Right lung (tissue), 2 donors: ENCODE measurements at regions not wholly inside any gene's neighbourhood (a gene's known extent, or its start where the extent isn't known, plus 50 kb on each side); places are given as distances from the start of the nearest gene placed in this dataset.
"Not testable (repeated sequence)": the region's sequence is repeated elsewhere in the genome, so short reads cannot be mapped to it uniquely, and the experiment has no call there.

ENCODE experiments used
- DNase-seq, 2 donors: peaks; one replicate each; pipeline ENCODE4 v3.0.0-alpha.2; 2013

- no peak for DNase-seq
Measured at GRCh38 chr18:28281400-28281799, 104.5 kb upstream of the CDH2 start.

DNA sequence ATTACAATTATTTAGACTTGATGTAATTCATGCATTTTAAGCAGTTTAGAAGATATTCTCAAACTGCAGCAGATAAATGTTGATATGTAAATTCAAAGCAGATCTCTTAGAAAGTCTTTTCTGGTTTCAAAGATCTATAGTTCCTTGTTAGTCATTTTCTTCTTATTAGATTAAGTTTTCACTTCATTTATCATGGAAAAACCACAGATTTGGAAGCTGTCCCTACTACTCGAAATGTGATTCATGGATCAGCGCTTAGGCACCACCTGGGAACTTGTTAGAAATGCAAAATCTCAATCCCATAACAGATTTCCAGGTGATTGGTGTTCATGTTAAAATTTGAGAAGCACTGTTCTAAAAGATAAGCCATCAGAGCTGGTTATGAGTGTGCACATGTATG lies 92.8 kb upstream of the CDH2 start:
- no peak for DNase-seq

DNA sequence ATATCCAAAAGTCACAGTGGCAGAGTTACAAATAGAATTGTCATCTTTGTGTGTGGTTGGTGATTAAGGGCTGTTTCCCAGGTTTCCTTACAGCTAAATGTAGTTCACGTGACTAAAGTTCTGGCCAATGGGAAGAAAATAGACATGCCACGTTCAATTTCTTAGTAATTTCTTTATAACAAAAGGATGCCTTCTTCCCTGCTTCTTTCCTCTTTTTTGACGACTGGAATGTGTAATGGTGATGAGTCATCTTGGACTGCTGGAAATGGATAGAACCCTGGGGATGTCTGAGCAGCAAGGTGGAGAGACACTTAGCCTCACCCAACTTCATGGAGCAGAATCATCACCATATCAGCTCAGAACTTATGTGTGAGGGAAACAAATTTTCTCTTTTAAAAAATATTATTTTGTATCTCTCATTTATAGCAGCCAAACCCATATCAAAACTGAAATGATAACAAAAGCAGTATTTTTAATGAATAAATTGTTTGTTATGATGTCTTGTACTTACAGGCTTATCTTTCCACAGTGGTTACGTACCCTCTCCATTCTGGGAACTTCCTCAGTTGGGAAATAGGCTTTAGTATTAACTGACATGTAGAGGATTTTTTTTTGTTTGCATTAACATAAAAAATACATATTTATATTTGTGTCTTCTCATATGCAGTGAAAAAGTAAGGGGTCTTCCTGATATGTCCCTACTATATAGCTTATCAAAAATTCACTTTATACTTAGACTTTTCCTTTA lies 91.1 kb upstream of the CDH2 start:
- no peak for DNase-seq

DNA sequence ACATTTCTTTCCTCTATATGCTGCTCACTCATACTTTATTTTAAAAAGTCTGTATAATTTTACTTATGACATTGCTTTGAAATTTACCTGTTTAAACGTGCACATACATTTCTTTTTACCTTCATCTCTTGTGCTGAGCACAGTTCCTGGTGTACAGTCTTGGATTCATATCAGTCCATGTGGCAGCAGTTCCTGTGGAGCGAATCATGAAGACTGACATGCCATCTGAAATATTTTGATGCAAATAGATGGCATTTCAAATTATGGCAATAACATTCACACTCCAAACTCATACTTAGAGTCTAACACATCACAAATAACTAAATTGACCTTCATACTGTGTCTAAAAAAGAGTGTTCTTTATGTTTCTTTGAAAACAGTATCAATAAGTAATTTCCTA lies 90.3 kb upstream of the CDH2 start:
- DNase-seq, result no peak

DNA sequence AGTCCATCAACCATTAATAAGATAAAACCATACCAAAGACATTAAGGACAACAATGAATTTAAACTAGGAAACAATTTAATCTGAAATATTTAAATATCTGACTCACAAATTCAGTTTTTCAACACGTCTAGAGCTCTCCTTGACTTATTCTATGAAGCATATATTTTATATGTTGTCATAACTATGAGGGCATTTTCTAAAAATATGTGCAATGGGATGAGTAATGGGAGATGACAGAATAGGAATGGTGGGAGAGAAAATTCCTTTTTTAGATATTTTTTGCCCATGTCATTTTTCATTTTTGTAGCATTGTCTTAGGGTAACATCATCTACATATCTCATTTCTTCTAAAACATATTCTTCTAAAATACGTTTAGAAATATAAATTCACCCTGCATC lies 79.2 kb upstream of the CDH2 start:
- no peak for DNase-seq

- DNase-seq, result no peak
Measured at GRCh38 chr18:28248653-28249052, 71.7 kb upstream of the CDH2 start.

DNA sequence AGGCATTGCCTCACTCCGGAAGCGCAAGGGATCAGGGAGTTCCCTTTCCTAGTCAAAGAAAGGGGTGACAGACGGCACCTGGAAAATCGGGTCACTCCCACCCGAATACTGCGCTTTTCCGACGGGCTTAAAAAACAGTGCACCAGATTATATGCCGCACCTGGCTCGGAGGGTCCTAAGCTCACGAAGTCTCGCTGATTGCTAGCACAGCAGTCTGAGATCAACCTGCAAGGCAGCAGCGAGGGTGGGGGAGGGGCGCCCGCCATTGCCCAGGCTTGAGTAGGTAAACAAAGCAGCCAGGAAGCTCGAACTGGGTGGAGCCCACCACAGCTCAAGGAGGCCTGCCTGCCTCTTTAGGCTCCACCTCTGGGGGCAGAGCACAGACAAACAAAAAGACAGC lies 63.7 kb upstream of the CDH2 start:
- DNase-seq, result not testable (repeated sequence)

DNA sequence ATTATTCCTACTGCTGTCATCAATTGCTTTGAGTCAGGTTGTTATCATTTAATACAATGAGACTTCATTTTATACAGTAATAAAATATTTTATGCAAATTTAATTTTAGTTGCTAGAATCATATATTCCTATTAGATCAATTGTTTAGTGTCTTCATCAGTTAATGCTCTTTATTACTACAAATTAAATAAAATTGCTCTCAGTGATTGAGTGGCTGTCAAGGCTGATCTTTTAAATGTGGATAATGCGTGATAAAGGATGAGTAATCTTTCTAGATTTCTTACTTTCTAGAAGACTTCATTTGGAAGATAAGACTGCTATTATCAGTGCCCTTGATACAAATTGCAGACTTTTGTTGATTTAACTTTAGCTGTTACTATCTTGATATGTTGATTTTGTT lies 59.6 kb upstream of the CDH2 start:
- DNase-seq, result no peak
